ENCODE measurements at regions not wholly inside any gene's neighbourhood (a gene's known extent, or its start where the extent isn't known, plus 50 kb on each side); places are given as distances from the start of the nearest gene placed in this dataset.
"Not testable (repeated sequence)": the region's sequence is repeated elsewhere in the genome, so short reads cannot be mapped to it uniquely, and the experiment has no call there.

GRCh38 chr18:70421471-70422390, 132.9 kb downstream of the SOCS6 start:
- DNase-seq (ENCODE audit: low read depth): peak; percentile 90

- DNase-seq (ENCODE audit: low read depth): peak; percentile 55
These were observed 131.5 kb downstream of the SOCS6 start for GRCh38 chr18:70420146-70420898.

GRCh38 chr18:70419526-70419925, 130.7 kb downstream of the SOCS6 start:
- DNase-seq (ENCODE audit: low read depth): peak; percentile 68

GRCh38 chr18:70418546-70419311, 129.9 kb downstream of the SOCS6 start:
- DNase-seq (ENCODE audit: low read depth): no peak

- no peak for DNase-seq (ENCODE audit: low read depth)
These were observed 129.0 kb downstream of the SOCS6 start for GRCh38 chr18:70417847-70418246.

GRCh38 chr18:70416496-70416895, 127.7 kb downstream of the SOCS6 start:
- DNase-seq (ENCODE audit: low read depth): no peak

GRCh38 chr18:70415823-70416488, 127.1 kb downstream of the SOCS6 start:
- DNase-seq (ENCODE audit: low read depth): no peak

- DNase-seq (ENCODE audit: low read depth): no peak
These were observed 125.6 kb downstream of the SOCS6 start for GRCh38 chr18:70414315-70414900.

- no peak for DNase-seq (ENCODE audit: low read depth)
These were observed 124.6 kb downstream of the SOCS6 start for GRCh38 chr18:70413455-70413854.

GRCh38 chr18:70411876-70412435, 123.1 kb downstream of the SOCS6 start:
- no peak for DNase-seq (ENCODE audit: low read depth)

- no peak for DNase-seq (ENCODE audit: low read depth)
These were observed 122.5 kb downstream of the SOCS6 start for GRCh38 chr18:70411307-70411706.

- DNase-seq (ENCODE audit: low read depth): no peak
These were observed 116.2 kb downstream of the SOCS6 start for GRCh38 chr18:70405052-70405451.

- no peak for DNase-seq (ENCODE audit: low read depth)
These were observed 111.6 kb downstream of the SOCS6 start for GRCh38 chr18:70400476-70400875.

GRCh38 chr18:70398076-70398475, 109.2 kb downstream of the SOCS6 start:
- no peak for DNase-seq (ENCODE audit: low read depth)

GRCh38 chr18:70397259-70397925, 108.5 kb downstream of the SOCS6 start:
- no peak for DNase-seq (ENCODE audit: low read depth)

- not testable (repeated sequence) for DNase-seq (ENCODE audit: low read depth)
These were observed 106.9 kb downstream of the SOCS6 start for GRCh38 chr18:70395771-70396170.

- no peak for DNase-seq (ENCODE audit: low read depth)
These were observed 105.8 kb downstream of the SOCS6 start for GRCh38 chr18:70394672-70395071.

GRCh38 chr18:70390371-70391090, 101.7 kb downstream of the SOCS6 start:
- no peak for DNase-seq (ENCODE audit: low read depth)

- not testable (repeated sequence) for DNase-seq (ENCODE audit: low read depth)
These were observed 100.2 kb downstream of the SOCS6 start for GRCh38 chr18:70389036-70389435.

GRCh38 chr18:70387027-70387426, 98.2 kb downstream of the SOCS6 start:
- no peak for DNase-seq (ENCODE audit: low read depth)
